ENCODE measurements at regions not wholly inside any gene's neighbourhood (a gene's known extent, or its start where the extent isn't known, plus 50 kb on each side); places are given as distances from the start of the nearest gene placed in this dataset.
"Not testable (repeated sequence)": the region's sequence is repeated elsewhere in the genome, so short reads cannot be mapped to it uniquely, and the experiment has no call there.

- DNase-seq (ENCODE audit: low read depth): no peak
Measured at GRCh38 chr4:29304595-29304994, 1415.6 kb upstream of the PCDH7 start.

GRCh38 chr4:29307256-29307655 lies 1412.9 kb upstream of the PCDH7 start:
- DNase-seq (ENCODE audit: low read depth): no peak

GRCh38 chr4:29307755-29308154 lies 1412.4 kb upstream of the PCDH7 start:
- no peak for DNase-seq (ENCODE audit: low read depth)

- DNase-seq (ENCODE audit: low read depth): no peak
Measured at GRCh38 chr4:29309050-29309449, 1411.1 kb upstream of the PCDH7 start.

- no peak for DNase-seq (ENCODE audit: low read depth)
Measured at GRCh38 chr4:29310252-29310651, 1409.9 kb upstream of the PCDH7 start.

- no peak for DNase-seq (ENCODE audit: low read depth)
Measured at GRCh38 chr4:29311247-29311646, 1408.9 kb upstream of the PCDH7 start.

- DNase-seq (ENCODE audit: low read depth): no peak
Measured at GRCh38 chr4:29319663-29320340, 1400.4 kb upstream of the PCDH7 start.

GRCh38 chr4:29320947-29321620 lies 1399.1 kb upstream of the PCDH7 start:
- no peak for DNase-seq (ENCODE audit: low read depth)

GRCh38 chr4:29326004-29326403 lies 1394.2 kb upstream of the PCDH7 start:
- DNase-seq (ENCODE audit: low read depth): no peak

GRCh38 chr4:29326816-29327215 lies 1393.4 kb upstream of the PCDH7 start:
- DNase-seq (ENCODE audit: low read depth): no peak

- no peak for DNase-seq (ENCODE audit: low read depth)
Measured at GRCh38 chr4:29336861-29337260, 1383.3 kb upstream of the PCDH7 start.

- no peak for DNase-seq (ENCODE audit: low read depth)
Measured at GRCh38 chr4:29372971-29373370, 1347.2 kb upstream of the PCDH7 start.

GRCh38 chr4:29375716-29376115 lies 1344.5 kb upstream of the PCDH7 start:
- DNase-seq (ENCODE audit: low read depth): no peak

- not testable (repeated sequence) for DNase-seq (ENCODE audit: low read depth)
Measured at GRCh38 chr4:29378237-29378636, 1341.9 kb upstream of the PCDH7 start.

- no peak for DNase-seq (ENCODE audit: low read depth)
Measured at GRCh38 chr4:29390921-29391320, 1329.2 kb upstream of the PCDH7 start.

GRCh38 chr4:29405116-29405515 lies 1315.1 kb upstream of the PCDH7 start:
- no peak for DNase-seq (ENCODE audit: low read depth)

GRCh38 chr4:29415771-29416170 lies 1304.4 kb upstream of the PCDH7 start:
- DNase-seq (ENCODE audit: low read depth): no peak

GRCh38 chr4:29423836-29424721 lies 1296.1 kb upstream of the PCDH7 start:
- DNase-seq (ENCODE audit: low read depth): peak; percentile 9

- no peak for DNase-seq (ENCODE audit: low read depth)
Measured at GRCh38 chr4:29453303-29453820, 1266.8 kb upstream of the PCDH7 start.

- no peak for DNase-seq (ENCODE audit: low read depth)
Measured at GRCh38 chr4:29459926-29460325, 1260.2 kb upstream of the PCDH7 start.

- no peak for DNase-seq (ENCODE audit: low read depth)
Measured at GRCh38 chr4:29467044-29467717, 1253.0 kb upstream of the PCDH7 start.

Measured in GM04504 (cell line).